NT2/D1 (cell line): ENCODE measurements at regions not wholly inside any gene's neighbourhood (a gene's known extent, or its start where the extent isn't known, plus 50 kb on each side); places are given as distances from the start of the nearest gene placed in this dataset.

Source experiments
- SUZ12 ChIP-seq: IDR thresholded peaks from 2 replicates; pipeline ENCODE4 v1.6.1; 2011; ENCODE audit not compliant: insufficient read length, insufficient read depth; ENCODE audit errors: extremely low read depth
- YY1 ChIP-seq: IDR thresholded peaks from 2 replicates; pipeline ENCODE4 v1.6.1; 2011; ENCODE audit not compliant: insufficient read length, insufficient read depth
- ZNF274 ChIP-seq: IDR thresholded peaks from 2 replicates; pipeline ENCODE4 v1.6.1; 2011; ENCODE audit warnings: mild to moderate bottlenecking, low read depth, low read length

DNA sequence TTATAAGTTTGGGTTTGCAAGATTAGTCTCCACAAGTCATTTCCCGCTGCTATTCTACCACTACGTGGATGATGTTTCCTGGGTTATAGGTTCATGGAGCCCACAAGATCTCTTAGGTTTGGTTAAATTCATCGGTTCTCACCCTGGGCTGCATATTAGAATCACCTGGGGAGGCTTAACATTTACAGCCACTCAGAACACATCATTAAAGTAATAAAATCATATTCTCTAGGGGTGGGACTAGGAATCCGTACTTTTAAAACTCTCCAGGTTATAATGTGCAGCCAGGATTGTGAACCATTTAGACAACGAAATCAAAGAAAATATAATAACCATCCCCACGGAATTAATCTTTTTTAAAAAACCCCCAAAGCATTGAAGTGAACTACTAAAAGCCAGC lies 167.7 kb downstream of the ACTR3 start:
- TF ChIP-seq YY1: no peak
- TF ChIP-seq ZNF274: no peak
- no peak for TF ChIP-seq SUZ12
